GM19239 (cell line): ENCODE measurements at regions not wholly inside any gene's neighbourhood (a gene's known extent, or its start where the extent isn't known, plus 50 kb on each side); places are given as distances from the start of the nearest gene placed in this dataset.
A peak's percentile ranks its signal among the peaks of the same experiment; 100 is the strongest.
"Not testable (repeated sequence)": the region's sequence is repeated elsewhere in the genome, so short reads cannot be mapped to it uniquely, and the experiment has no call there.

Experiments
- DNase-seq: peaks from one replicate; pipeline ENCODE4 v3.0.0; 2011; ENCODE audit warnings: low spot score; ENCODE audit not compliant: insufficient read length
- FAIRE-seq: peaks from 2 replicates; lab custom pipeline; 2011; peaks lifted over from hg19 to GRCh38; lab: Jason Lieb, UNC

- no peak for DNase-seq
- FAIRE-seq, result no peak
Observed at GRCh38 chr15:79728867-79729266, 167.9 kb downstream of the MTHFS start.

DNA sequence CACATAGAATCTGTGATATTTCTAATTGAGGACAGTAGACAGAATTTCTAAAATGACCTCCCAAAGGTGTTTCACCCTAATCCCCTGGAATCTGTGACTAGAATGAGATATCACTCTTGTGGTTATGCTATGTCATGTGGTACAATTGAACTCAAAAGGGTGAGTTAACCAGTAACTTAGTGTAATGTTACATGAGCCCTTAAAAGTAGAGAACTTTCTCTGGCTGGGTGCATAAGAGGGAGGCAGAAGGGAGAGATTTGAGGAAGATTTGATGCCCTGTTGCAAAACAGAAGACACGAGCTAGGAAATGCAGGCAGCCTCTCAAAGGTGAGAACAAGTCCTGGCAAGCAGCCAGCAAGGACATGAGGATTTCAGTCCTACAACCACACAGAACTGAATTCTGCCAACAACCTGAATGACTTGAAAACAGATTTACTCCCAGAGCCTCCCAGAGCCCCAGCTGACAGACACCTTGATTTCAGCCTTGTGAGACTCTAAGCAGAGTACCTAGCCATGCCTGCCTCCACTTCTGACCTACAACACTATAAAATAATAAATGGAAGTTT is 160.3 kb downstream of the MTHFS start:
- FAIRE-seq (no peak), DNase-seq (no peak)

DNA sequence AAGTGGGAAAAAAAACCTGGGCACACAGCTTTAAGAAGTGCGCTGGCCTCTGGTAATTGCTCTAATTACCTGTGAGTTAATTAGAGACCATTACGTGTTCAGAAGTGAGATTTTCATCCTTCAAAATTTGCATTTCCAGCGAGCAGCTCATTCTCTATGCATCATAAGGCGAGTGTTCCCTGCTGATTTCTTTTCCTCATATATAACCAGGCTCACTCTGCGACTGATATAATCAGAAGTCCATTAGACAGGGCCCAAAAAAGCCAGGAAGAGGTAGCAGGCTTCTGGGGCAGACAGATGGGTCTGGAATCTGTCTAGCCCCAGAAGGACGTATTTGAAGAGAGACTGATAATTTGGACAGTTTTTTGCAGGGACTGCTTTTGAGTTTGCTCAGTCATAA is 158.7 kb downstream of the MTHFS start:
- FAIRE-seq (no peak), DNase-seq (no peak)

DNA sequence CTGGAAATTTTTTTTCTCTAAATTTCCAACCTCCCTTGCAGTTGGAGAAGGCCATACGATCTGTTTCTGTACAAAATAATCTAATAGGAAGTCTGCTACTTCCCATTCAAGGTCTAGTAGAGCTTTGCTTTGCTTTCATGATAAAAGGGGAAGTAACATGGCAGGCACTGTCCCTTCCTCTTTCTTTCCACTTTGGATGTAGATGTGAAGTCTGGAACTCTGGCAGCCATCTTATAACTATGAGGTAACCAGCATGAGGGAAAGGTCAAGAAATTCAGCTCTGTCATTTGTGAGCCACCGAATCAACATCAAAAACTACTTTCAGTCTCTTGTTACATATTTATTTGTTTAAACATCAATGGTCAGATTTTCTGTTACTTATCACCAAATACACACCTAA is 156.3 kb downstream of the MTHFS start:
- FAIRE-seq, result no peak
- DNase-seq, result no peak

GRCh38 chr15:79743032-79743431 is 153.8 kb downstream of the MTHFS start:
- FAIRE-seq, result no peak
- no peak for DNase-seq

DNA sequence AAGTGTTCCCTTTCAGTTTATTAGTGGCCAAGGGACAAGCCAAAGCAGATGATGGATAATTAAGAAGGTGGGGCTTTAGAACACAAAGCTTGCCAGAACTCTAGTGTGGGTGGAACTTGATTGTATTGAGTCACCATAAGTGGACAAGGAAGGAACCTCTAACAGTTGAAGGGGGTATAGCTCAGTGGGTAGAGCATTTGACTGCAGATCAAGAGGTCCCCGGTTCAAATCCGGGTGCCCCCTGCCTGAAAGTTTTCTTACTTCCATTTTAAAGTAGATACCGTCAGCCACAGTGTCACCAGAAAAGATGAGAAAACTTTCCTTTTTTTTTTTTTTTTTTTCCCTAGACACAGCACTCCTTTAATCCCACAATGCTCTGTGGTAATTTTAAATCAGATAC is 152.3 kb downstream of the MTHFS start:
- not testable (repeated sequence) for FAIRE-seq, DNase-seq

- DNase-seq, result no peak
- no peak for FAIRE-seq
Observed at GRCh38 chr15:79756365-79756764, 140.4 kb downstream of the MTHFS start.

GRCh38 chr15:79765081-79765480 is 131.7 kb downstream of the MTHFS start:
- DNase-seq, result no peak
- FAIRE-seq, result no peak

DNA sequence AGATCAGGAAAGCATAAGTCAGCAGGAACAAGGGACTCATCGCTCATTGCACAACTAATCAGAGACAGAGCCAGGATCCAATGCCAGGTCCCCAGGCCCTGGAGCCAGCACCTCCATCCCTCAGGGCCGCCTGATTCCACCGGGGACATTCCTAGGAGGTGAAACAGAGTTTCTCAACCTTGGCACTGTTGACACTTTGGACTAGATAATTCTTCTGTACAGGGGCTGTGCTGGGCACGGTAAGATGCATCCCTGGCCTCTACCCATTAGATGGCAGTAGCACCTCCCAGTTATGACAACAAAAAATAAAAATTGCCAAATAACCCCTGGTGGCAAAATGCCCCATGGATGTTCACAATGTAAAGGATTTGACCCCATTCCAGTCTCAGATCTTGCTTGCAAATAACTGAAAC is 127.7 kb downstream of the MTHFS start:
- FAIRE-seq (no peak), DNase-seq (no peak)

- FAIRE-seq, result peak; percentile 18
Observed at GRCh38 chr15:79769933-79770759, 126.7 kb downstream of the MTHFS start.

DNA sequence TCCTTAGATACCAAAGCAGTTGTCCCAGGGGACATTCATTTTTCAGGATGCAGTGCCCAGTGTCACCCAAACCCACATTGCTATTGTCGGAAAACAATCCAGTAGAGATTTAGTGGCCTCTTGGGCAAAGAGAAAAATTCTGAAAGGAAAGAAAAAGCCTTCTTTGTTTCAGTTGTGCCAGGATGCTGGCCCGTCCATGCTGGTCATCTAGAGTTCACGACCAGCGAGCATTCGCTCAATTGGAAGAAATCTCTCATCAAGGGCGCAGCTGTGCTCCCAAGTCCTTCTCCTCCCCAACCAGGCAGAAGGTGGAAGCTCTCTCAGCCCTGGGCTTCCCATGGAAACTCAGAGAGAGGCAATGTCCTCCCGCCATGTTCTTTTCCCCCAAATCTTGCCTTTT is 123.7 kb downstream of the MTHFS start:
- no peak for FAIRE-seq
- no peak for DNase-seq

More at GRCh38 chr15:79769933-79770759, 126.7 kb downstream of the MTHFS start:
- DNase-seq, result no peak

GRCh38 chr15:79775821-79776220 is 121.0 kb downstream of the MTHFS start:
- no peak for DNase-seq
- FAIRE-seq, result no peak

- FAIRE-seq (no peak), DNase-seq (no peak)
Observed at GRCh38 chr15:79777916-79778315, 118.9 kb downstream of the MTHFS start.

DNA sequence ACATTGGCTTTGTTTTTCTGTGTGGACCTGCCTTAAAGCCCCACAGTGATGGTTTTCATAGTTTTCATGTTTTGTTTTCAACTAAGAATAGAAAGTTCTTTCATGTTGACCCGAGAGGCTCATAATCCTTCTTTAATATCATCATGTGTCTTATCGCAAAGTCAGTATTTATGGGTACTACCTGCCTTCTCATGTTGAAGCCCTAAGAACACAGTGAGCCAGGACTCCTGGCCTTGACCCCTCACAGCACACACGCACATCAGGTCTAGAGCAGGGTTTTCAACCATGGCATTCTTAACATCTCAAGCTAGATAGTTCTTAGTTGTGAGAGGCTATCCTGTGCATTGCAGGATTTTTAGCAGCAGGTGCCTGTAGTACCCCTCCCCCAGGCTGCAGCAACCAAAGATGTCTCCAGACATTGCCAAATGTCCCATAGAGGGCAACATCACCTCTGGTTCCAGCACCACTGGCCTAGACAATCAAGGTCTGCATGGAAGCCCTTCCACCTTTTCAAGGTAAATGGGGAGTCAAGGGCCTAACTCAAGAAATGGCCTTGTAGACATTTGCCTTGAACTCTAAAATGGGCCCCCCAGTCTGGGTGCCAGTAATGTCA is 118.3 kb downstream of the MTHFS start:
- DNase-seq, result no peak
- FAIRE-seq, result no peak

GRCh38 chr15:79779746-79780145 is 117.1 kb downstream of the MTHFS start:
- FAIRE-seq, result no peak
- DNase-seq, result no peak

DNA sequence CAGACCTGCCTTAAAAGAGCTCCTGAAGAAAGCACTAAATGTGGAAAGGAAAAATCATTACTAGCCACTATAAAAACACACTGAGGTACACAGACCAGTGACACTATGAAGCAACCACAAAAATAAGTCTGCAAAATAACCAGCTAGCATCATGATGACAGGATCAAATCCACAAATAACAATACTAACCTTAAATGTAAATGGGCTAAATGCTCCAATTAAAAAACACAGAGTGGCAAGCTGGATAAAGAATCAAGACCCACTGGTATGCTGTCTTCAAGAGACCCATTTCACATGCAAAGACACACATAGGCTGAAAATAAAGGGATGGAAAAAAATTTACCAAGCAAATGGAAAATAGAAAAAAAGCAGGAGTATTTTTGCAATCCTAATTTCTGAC is 114.5 kb downstream of the MTHFS start:
- not testable (repeated sequence) for DNase-seq, FAIRE-seq
